Fibroblast of the aortic adventitia (primary cell): ENCODE measurements at regions not wholly inside any gene's neighbourhood (a gene's known extent, or its start where the extent isn't known, plus 50 kb on each side); places are given as distances from the start of the nearest gene placed in this dataset.
A peak's percentile ranks its signal among the peaks of the same experiment; 100 is the strongest.

ENCODE experiments used
- DNase-seq: peaks from one replicate; pipeline ENCODE4 v3.0.0-alpha.2; 2010; ENCODE audit warnings: low read depth
- H3K4me3 ChIP-seq: 2 replicates; pipeline ENCODE4 v1.5.1; 2011; ENCODE audit warnings: low read depth, mild to moderate bottlenecking, control low read depth, low read length, moderate library complexity
- TF ChIP-seq, protein P1 (sequence below): IDR thresholded peaks from 2 replicates; pipeline ENCODE4 v1.5.1; 2011; ENCODE audit warnings: mild to moderate bottlenecking, low read length, control low read depth, inconsistent platforms; ENCODE audit not compliant: insufficient read depth

DNA sequence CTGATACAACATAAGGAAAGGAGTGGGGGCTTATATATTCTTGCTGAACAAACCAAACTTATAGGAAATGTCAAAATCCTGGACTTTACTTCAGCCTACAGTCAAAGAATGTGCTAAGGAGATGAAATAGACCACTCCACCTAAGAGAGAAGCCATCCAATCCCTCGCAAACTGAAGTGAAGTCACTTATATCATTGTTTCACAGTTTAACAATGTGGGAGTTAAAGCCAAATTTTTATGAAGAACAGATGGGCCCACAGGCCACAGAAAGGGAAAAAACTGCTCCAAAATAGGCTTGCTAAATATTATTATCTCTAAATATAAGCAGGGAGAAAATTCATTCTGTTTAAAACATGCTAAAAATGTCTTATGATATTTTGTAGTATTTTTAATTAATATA, 233.3 kb downstream of the GAS1 start:
- TF ChIP-seq, protein P1, sequence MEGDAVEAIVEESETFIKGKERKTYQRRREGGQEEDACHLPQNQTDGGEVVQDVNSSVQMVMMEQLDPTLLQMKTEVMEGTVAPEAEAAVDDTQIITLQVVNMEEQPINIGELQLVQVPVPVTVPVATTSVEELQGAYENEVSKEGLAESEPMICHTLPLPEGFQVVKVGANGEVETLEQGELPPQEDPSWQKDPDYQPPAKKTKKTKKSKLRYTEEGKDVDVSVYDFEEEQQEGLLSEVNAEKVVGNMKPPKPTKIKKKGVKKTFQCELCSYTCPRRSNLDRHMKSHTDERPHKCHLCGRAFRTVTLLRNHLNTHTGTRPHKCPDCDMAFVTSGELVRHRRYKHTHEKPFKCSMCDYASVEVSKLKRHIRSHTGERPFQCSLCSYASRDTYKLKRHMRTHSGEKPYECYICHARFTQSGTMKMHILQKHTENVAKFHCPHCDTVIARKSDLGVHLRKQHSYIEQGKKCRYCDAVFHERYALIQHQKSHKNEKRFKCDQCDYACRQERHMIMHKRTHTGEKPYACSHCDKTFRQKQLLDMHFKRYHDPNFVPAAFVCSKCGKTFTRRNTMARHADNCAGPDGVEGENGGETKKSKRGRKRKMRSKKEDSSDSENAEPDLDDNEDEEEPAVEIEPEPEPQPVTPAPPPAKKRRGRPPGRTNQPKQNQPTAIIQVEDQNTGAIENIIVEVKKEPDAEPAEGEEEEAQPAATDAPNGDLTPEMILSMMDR, result no peak
- peak; percentile 97 for DNase-seq
- H3K4me3 ChIP-seq, result no peak overlapping the region

DNA sequence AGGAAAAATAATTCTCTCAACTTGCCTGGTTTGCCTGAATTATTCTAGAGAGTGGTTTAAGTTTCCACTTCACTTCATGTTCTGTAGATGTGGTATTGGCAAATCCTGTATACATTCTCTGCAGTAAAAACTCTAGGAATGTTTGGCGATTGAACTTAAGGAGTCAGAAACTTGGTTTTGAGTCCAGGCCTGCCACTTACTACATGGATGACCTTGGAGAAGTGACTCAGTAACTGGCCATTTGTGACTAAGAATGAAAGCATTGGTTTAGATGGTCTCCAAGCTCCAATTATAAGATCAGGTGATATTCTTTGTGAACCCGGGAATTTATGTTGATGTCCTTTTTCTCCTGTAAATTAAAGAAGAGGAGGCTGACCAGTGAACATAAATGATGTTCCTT, 233.8 kb downstream of the GAS1 start:
- TF ChIP-seq, protein P1, result no peak
- H3K4me3 ChIP-seq, result no peak overlapping the region
- peak; percentile 93 for DNase-seq

DNA sequence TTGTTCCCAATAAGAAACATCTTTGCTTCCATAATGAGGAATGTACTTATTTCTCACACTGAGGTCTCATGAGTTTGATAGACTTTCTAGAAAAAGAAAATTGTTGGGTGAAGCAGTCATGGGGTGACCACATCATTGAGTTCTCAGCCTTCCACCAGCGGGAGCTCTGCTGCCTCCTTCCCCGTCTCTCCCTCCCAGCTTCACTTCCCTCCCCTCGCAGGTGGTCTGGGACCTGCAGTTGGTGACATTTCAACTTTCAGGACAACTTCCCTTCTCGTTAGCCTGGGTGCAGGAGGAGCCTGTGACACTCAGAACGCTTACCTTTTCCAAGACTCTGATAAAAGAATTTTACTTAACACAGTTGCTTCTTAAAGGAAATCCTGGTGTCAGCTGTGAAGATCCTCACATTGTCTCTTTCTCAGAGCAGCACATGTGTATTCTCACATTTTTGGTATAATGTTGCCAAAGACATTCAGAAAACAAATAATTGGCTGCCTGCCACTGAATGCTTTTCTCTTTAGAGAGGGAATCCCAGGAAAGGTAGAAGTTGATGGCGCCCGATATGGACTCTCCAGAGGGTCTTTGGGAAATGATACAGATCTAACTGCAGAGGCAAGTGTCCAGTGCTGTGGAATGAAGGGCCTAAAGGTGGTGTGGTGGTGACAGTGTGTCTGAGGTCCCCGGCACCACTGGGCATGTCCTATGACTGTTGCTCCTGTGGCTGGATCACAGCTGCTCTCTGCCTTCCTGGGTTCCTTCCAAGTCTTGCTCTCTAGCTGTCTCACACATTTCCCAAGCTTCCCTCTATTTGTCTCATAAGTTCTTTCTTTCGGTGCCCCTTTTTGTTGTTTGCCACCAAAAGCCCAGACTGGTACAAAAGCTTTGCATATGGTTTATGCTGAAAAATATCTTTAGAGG, 238.1 kb downstream of the GAS1 start:
- TF ChIP-seq, protein P1, result no peak
- DNase-seq, result no peak
- no peak overlapping the region for H3K4me3 ChIP-seq

DNA sequence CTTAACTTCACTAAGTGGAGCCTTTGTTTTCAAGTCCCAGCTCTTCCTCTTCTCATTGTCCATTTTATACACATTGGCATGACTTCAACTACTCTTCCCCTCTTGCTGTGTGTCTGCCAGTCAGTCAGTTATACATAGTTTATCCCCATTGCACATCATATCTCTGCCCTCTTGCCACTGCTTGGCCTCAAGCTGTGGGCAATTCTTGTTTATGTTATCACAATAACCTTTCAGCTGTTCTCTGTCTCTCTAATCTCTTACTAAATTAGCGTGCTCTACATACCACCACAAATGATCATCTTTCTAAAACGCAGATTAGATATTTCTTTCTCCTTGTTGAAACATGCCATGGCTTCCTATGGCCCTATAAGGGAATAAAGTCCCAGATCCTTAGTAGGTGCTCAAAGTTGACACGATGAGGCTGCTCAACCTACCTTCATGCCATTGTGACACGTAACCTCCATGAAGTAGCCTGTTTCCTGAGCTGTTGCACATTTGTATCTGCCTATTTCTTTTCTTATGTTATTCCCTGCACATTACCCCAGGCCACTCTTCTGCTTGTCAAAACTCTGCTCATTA, 239.3 kb downstream of the GAS1 start:
- TF ChIP-seq, protein P1, result no peak
- H3K4me3 ChIP-seq, result no peak overlapping the region
- no peak for DNase-seq

DNA sequence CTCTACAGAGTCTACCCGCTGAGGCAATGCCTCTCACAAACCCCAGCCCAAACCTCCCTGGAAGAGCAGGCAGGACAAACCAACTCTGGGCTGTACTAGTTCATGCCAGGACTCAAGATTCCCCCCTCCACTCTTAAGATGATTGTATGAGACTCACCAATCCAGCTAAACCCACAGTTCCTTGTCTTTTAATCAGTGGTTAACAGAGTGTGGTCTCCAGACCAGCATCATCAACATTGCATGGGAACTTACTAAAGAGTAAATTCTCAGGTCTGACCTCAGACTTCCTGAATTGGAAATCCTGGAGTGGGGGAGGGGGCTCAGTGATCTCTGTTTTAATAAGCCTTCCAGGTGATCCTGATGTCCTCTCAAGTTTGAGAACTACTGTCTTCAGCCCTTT, 240.9 kb downstream of the GAS1 start:
- peak; percentile 52 for DNase-seq
- no peak overlapping the region for H3K4me3 ChIP-seq
- TF ChIP-seq, protein P1, result no peak

DNA sequence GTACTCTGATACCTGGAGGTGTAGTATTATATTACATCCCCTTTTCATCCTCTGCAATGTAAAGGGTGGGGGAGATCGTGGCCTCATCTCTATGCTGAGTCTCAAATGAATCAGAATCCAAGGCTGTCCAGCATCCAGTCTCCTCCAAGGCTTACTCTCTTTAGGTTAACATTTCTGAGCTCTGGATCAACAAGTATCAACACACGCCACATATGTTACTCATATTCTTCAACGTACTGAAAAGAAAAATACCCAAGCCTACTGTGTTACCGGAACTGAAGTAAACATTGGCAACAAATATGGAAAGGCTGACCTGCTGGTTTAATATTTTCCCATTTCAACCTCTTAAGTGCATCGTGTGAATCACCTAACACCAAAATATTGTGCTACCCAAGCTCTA, 241.8 kb downstream of the GAS1 start:
- TF ChIP-seq, protein P1, result no peak
- DNase-seq, result peak; percentile 77
- no peak overlapping the region for H3K4me3 ChIP-seq

DNA sequence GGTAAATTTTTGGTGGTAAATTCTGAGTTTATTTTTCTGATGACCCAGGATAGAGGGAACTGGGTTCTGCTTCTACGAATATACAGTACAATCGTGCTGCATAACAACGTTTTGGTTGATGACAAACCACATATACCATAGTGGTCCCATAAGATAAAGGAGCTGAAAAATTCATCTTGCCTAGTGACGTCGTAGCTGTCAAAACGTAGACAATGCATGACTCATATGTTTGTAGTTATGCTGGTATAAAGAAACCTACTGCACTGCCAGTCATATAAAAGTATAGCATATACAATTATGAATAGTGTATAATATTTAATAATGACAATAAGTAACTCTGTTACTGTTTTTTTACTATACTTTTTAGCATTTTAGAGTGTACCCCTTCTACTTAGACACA, 244.0 kb downstream of the GAS1 start:
- peak; percentile 51 for DNase-seq
- TF ChIP-seq, protein P1, result no peak
- H3K4me3 ChIP-seq, result no peak overlapping the region
